GM13976 (cell line): ENCODE measurements at regions not wholly inside any gene's neighbourhood (a gene's known extent, or its start where the extent isn't known, plus 50 kb on each side); places are given as distances from the start of the nearest gene placed in this dataset.

ENCODE experiments used
- DNase-seq: peaks from one replicate; pipeline ENCODE4 v3.0.0; 2012; ENCODE audit warnings: low spot score
- in situ Hi-C: fragments of 300-500 bp; cut with MboI; formaldehyde crosslinking; loops from one replicate; pipeline ENCODE4 v1.12.0; 2022; ENCODE audit warnings: low sequenced_read_pairs, mixed read lengths, inconsistent platforms; ENCODE audit not compliant: unreplicated experiment
- TF ChIP-seq, protein P1 (sequence below): IDR thresholded peaks from 2 replicates; pipeline ENCODE4 v1.5.1; 2012; ENCODE audit warnings: borderline replicate concordance, mild to moderate bottlenecking; ENCODE audit not compliant: insufficient read depth; ENCODE audit errors: extremely low read depth, missing control alignments, control extremely low read depth

- in situ Hi-C loops = no loop called here
- TF ChIP-seq, protein P1, sequence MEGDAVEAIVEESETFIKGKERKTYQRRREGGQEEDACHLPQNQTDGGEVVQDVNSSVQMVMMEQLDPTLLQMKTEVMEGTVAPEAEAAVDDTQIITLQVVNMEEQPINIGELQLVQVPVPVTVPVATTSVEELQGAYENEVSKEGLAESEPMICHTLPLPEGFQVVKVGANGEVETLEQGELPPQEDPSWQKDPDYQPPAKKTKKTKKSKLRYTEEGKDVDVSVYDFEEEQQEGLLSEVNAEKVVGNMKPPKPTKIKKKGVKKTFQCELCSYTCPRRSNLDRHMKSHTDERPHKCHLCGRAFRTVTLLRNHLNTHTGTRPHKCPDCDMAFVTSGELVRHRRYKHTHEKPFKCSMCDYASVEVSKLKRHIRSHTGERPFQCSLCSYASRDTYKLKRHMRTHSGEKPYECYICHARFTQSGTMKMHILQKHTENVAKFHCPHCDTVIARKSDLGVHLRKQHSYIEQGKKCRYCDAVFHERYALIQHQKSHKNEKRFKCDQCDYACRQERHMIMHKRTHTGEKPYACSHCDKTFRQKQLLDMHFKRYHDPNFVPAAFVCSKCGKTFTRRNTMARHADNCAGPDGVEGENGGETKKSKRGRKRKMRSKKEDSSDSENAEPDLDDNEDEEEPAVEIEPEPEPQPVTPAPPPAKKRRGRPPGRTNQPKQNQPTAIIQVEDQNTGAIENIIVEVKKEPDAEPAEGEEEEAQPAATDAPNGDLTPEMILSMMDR = no peak
- DNase-seq = no peak
Observed at GRCh38 chr1:95542936-95543335, 308.9 kb downstream of the RWDD3 start.

GRCh38 chr1:95547005-95547404, 313.0 kb downstream of the RWDD3 start:
- DNase-seq = no peak
- in situ Hi-C loops = no loop called here
- TF ChIP-seq, protein P1 = no peak

- in situ Hi-C loops = no loop called here
- TF ChIP-seq, protein P1 = no peak
- no peak for DNase-seq
Observed at GRCh38 chr1:95548211-95548610, 314.2 kb downstream of the RWDD3 start.

- in situ Hi-C loops = no loop called here
Observed at GRCh38 chr1:95551201-95551600, 317.2 kb downstream of the RWDD3 start.

DNA sequence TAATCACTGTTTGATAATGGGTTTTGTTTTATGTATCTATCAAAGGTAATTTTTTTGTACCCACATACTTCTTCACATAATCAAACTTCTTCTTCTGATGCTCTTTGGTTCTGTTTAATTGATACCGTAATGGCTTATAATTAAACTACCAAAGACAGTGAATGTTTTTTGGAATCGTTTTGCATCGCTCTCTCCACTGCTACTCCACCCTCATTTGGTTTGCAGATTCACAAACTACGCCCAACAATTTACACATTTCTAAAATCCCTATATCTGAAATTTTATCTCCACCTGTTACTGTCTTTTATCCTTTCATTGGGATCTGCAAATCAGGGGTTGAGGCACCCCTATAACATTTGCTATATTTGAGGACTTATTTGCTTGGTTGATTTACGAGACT, 319.6 kb downstream of the RWDD3 start:
- TF ChIP-seq, protein P1 = no peak
- DNase-seq = no peak
- in situ Hi-C loops = no loop called here

More at GRCh38 chr1:95551201-95551600, 317.2 kb downstream of the RWDD3 start:
- TF ChIP-seq, protein P1 = no peak
- DNase-seq = no peak

DNA sequence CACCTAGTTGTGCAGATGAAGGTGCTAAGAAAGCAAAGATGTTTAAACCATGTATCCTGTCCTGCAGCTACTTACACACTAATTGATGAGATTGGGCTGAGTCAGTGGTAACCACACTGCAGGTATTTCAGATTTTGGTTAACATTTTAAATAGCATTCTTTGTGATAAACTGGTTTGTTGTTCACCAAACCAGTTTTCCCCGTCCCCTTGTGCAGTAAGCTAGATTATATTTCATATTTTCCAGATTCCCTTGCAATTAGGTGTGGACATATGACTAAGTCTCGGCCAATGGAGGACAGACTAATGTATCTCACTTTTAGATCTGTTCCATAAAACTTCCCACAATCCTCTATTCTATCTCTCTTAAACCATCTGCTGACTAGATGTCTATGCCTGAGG, 320.4 kb downstream of the RWDD3 start:
- TF ChIP-seq, protein P1 = no peak
- in situ Hi-C loops = no loop called here
- DNase-seq = no peak

DNA sequence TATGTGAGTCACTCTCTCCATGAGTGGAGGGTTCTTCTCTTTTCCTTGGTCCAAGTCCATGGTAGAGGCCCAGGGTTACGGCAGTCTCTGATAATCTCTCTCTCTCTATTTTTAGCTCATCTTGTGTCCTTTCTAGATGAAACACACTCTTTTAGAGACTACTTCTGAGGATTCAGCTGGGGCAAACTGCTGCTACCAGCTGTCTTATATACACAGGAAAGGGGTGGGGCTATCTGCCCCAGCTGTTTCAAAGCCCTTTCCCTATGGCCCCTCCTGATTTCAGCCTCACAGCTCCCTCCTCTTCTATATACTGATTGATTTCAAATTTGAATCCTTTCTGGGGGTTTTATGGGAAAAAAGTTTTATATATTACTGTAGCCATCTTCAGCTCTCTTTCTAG, 324.8 kb downstream of the RWDD3 start:
- DNase-seq = no peak
- TF ChIP-seq, protein P1 = no peak
- in situ Hi-C loops = no loop called here
